ENCODE measurements at regions not wholly inside any gene's neighbourhood (a gene's known extent, or its start where the extent isn't known, plus 50 kb on each side); places are given as distances from the start of the nearest gene placed in this dataset.

DNA sequence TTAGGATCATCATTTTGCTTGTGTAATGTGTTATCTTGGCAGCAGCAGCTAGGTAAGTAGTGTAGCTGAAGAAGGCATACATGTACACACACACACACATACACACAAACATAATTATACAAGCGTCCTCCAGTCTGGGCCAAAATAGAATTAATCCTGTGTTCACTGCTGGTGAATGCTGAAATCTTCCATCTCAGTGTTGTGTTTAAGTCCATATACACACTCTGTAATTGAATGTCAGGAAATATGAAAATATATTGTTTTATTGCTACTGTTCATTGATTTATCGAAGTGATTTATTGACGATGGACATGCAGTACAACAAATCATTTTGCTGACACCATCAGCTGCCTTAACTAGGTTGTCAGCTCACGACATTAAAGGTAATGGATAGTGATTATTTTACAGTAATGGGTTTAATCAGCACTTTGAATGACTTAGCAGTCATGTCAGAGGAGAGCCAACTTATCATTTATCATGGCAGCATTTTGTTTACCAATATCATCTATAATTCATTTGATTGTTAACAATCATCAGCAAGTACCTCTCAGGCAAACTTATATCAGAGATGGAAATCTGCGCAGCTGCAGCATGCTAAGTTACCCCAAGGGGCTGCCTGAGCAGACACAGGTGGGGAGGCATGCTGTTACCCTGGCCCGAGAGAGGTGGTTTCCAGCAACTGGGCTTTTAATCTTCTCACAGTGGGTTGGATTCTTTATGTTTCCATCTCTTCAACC is 83.7 kb upstream of the FSHR start:
- no peaks in the 10 kb centered on the region for H3K9me3 ChIP-seq (ENCODE audit: insufficient read depth, low read depth, low read length)
- no peak overlapping the region for H3K27ac ChIP-seq (ENCODE audit: low read depth, low read length)
- Mint-ChIP-seq H3K36me3 (ENCODE audit: low read depth, unreplicated experiment) (no peaks in the 10 kb centered on the region), H3K27me3 (ENCODE audit: low read depth, unreplicated experiment) (no peaks in the 10 kb centered on the region), H3K9me3 (ENCODE audit: unreplicated experiment) (peaks cover 3% of the 10 kb centered on the region), H3K27ac (ENCODE audit: unreplicated experiment) (no peak overlapping the region), H3K4me3 (ENCODE audit: unreplicated experiment) (no peak overlapping the region), H3K4me1 (ENCODE audit: low read depth, unreplicated experiment) (peaks cover 13% of the 10 kb centered on the region)
- H3K79me2 ChIP-seq (ENCODE audit: insufficient read depth, low read length): no peaks in the 10 kb centered on the region
- H3K4me3 ChIP-seq (ENCODE audit: insufficient read depth, low read depth, low read length): no peak overlapping the region
- H3K9ac ChIP-seq (ENCODE audit: low read length): no peak overlapping the region
- FAIRE-seq (no peak), DNase-seq (ENCODE audit: low read depth) (no peak)
- H3K36me3 ChIP-seq (ENCODE audit: insufficient read depth, low read length): no peaks in the 10 kb centered on the region
- H3K4me1 ChIP-seq (ENCODE audit: insufficient read depth, low read length): no peaks in the 10 kb centered on the region
- H3K4me2 ChIP-seq (ENCODE audit: low read length): no peak overlapping the region
- H2AFZ ChIP-seq (ENCODE audit: low read depth, low read length): no peak overlapping the region
- no peak for TF ChIP-seq EZH2 (IDR thresholded peaks at IDR 0.05; ENCODE audit: insufficient read depth, low read length)
- no peak for TF ChIP-seq CTCF (IDR thresholded peaks at IDR 0.05; ENCODE audit: insufficient read depth, low read depth, low read length)
- no peaks in the 10 kb centered on the region for H4K20me1 ChIP-seq (ENCODE audit: insufficient read depth, low read length)
- H3K27me3 ChIP-seq (ENCODE audit: insufficient read depth, low read length): no peaks in the 10 kb centered on the region

- H4K20me1 ChIP-seq (ENCODE audit: insufficient read depth, low read length): no peaks in the 10 kb centered on the region
- DNase-seq (ENCODE audit: low read depth) (no peak), FAIRE-seq (no peak)
- no peak overlapping the region for H3K27ac ChIP-seq (ENCODE audit: low read depth, low read length)
- H3K36me3 ChIP-seq (ENCODE audit: insufficient read depth, low read length): no peaks in the 10 kb centered on the region
- H3K27me3 ChIP-seq (ENCODE audit: insufficient read depth, low read length): no peaks in the 10 kb centered on the region
- no peaks in the 10 kb centered on the region for H3K9me3 ChIP-seq (ENCODE audit: insufficient read depth, low read depth, low read length)
- H3K4me3 ChIP-seq (ENCODE audit: insufficient read depth, low read depth, low read length): no peak overlapping the region
- H3K27ac Mint-ChIP-seq (ENCODE audit: unreplicated experiment): no peak overlapping the region
- H2AFZ ChIP-seq (ENCODE audit: low read depth, low read length): no peak overlapping the region
- H3K36me3 Mint-ChIP-seq (ENCODE audit: low read depth, unreplicated experiment): peaks cover 3% of the 10 kb centered on the region
- no peak overlapping the region for H3K9ac ChIP-seq (ENCODE audit: low read length)
- H3K4me2 ChIP-seq (ENCODE audit: low read length): no peak overlapping the region
- TF ChIP-seq EZH2 (IDR thresholded peaks at IDR 0.05; ENCODE audit: insufficient read depth, low read length) (no peak), CTCF (IDR thresholded peaks at IDR 0.05; ENCODE audit: insufficient read depth, low read depth, low read length) (no peak)
- no peaks in the 10 kb centered on the region for H3K27me3 Mint-ChIP-seq (ENCODE audit: low read depth, unreplicated experiment)
- no peaks in the 10 kb centered on the region for H3K4me1 ChIP-seq (ENCODE audit: insufficient read depth, low read length)
- peaks cover 7% of the 10 kb centered on the region for H3K4me1 Mint-ChIP-seq (ENCODE audit: low read depth, unreplicated experiment)
- no peak overlapping the region for H3K4me3 Mint-ChIP-seq (ENCODE audit: unreplicated experiment)
- H3K9me3 Mint-ChIP-seq (ENCODE audit: unreplicated experiment): peaks cover 7% of the 10 kb centered on the region
- H3K79me2 ChIP-seq (ENCODE audit: insufficient read depth, low read length): no peaks in the 10 kb centered on the region
Observed at GRCh38 chr2:49236316-49236715, 82.0 kb upstream of the FSHR start.

- H3K27ac Mint-ChIP-seq (ENCODE audit: unreplicated experiment): peak overlapping the region; percentile 1
- peaks cover 2% of the 10 kb centered on the region for H3K9me3 Mint-ChIP-seq (ENCODE audit: unreplicated experiment)
- H3K27me3 ChIP-seq (ENCODE audit: insufficient read depth, low read length): no peaks in the 10 kb centered on the region
- H3K4me3 ChIP-seq (ENCODE audit: insufficient read depth, low read depth, low read length): no peak overlapping the region
- DNase-seq (ENCODE audit: low read depth) (no peak), FAIRE-seq (no peak)
- no peaks in the 10 kb centered on the region for H4K20me1 ChIP-seq (ENCODE audit: insufficient read depth, low read length)
- no peaks in the 10 kb centered on the region for H3K9me3 ChIP-seq (ENCODE audit: insufficient read depth, low read depth, low read length)
- no peak overlapping the region for H3K9ac ChIP-seq (ENCODE audit: low read length)
- H3K36me3 Mint-ChIP-seq (ENCODE audit: low read depth, unreplicated experiment): no peaks in the 10 kb centered on the region
- no peak for TF ChIP-seq CTCF (IDR thresholded peaks at IDR 0.05; ENCODE audit: insufficient read depth, low read depth, low read length)
- no peak for TF ChIP-seq EZH2 (IDR thresholded peaks at IDR 0.05; ENCODE audit: insufficient read depth, low read length)
- no peaks in the 10 kb centered on the region for H3K4me1 ChIP-seq (ENCODE audit: insufficient read depth, low read length)
- H3K27ac ChIP-seq (ENCODE audit: low read depth, low read length): no peak overlapping the region
- H2AFZ ChIP-seq (ENCODE audit: low read depth, low read length): no peak overlapping the region
- H3K4me2 ChIP-seq (ENCODE audit: low read length): no peak overlapping the region
- H3K4me1 Mint-ChIP-seq (ENCODE audit: low read depth, unreplicated experiment): no peaks in the 10 kb centered on the region
- no peaks in the 10 kb centered on the region for H3K36me3 ChIP-seq (ENCODE audit: insufficient read depth, low read length)
- no peak overlapping the region for H3K4me3 Mint-ChIP-seq (ENCODE audit: unreplicated experiment)
- no peaks in the 10 kb centered on the region for H3K27me3 Mint-ChIP-seq (ENCODE audit: low read depth, unreplicated experiment)
- H3K79me2 ChIP-seq (ENCODE audit: insufficient read depth, low read length): no peaks in the 10 kb centered on the region
Observed at GRCh38 chr2:49226360-49226759, 72.0 kb upstream of the FSHR start.
